ENCODE measurements at regions not wholly inside any gene's neighbourhood (a gene's known extent, or its start where the extent isn't known, plus 50 kb on each side); places are given as distances from the start of the nearest gene placed in this dataset.

DNA sequence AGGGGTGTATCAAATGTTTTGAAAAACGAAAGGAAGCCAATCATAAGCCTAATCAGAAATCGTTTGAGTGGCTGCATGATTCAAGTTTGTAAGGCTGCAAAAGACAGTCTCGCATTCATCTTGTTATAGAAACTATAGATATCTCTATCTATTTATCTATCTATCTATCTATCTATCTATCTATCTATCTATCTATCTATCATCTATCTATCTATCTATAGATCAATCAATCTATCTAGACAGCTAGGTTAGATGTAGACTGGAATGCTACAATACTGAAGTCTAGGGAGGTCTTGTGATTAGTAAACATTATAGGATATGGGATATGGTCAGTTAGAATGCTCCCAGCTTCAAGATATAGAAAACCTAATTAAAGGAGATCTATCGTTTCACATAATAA, 52.2 kb upstream of the BTG1 start:
- no peak overlapping the region for H3K4me3 ChIP-seq (ENCODE audit: low read depth, low read length)
- TF ChIP-seq, protein P1, sequence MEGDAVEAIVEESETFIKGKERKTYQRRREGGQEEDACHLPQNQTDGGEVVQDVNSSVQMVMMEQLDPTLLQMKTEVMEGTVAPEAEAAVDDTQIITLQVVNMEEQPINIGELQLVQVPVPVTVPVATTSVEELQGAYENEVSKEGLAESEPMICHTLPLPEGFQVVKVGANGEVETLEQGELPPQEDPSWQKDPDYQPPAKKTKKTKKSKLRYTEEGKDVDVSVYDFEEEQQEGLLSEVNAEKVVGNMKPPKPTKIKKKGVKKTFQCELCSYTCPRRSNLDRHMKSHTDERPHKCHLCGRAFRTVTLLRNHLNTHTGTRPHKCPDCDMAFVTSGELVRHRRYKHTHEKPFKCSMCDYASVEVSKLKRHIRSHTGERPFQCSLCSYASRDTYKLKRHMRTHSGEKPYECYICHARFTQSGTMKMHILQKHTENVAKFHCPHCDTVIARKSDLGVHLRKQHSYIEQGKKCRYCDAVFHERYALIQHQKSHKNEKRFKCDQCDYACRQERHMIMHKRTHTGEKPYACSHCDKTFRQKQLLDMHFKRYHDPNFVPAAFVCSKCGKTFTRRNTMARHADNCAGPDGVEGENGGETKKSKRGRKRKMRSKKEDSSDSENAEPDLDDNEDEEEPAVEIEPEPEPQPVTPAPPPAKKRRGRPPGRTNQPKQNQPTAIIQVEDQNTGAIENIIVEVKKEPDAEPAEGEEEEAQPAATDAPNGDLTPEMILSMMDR (conservative IDR thresholded peaks at IDR 0.05; ENCODE audit: low read depth, low read length), result no peak
- DNase-seq (ENCODE audit: low read depth), result no peak

DNA sequence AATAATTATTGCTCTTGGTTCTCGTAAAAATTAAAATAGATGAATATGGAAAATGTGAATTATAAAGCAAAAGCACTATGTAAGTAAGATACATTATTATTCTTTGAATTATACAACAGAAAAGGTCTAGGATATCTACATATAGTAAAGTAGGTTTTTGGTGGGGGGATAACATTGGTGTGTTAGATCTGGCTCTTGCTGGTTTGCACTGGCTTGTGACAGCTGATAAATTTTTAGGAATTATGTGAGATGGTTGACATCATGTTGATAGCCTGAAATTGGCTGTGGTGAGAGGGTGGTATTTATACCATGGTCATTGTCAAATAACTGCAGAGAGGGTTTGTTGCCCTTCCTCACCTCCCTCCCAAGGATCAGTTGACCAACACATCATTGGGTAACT, 50.7 kb upstream of the BTG1 start:
- DNase-seq (ENCODE audit: low read depth), result no peak
- no peak overlapping the region for H3K4me3 ChIP-seq (ENCODE audit: low read depth, low read length)
- TF ChIP-seq, protein P1 (conservative IDR thresholded peaks at IDR 0.05; ENCODE audit: low read depth, low read length), result no peak
